NCI-H2081 treated with DMSO at 0.1 percent for 48 hours (cell line): ENCODE measurements at regions not wholly inside any gene's neighbourhood (a gene's known extent, or its start where the extent isn't known, plus 50 kb on each side); places are given as distances from the start of the nearest gene placed in this dataset.
"Not testable (repeated sequence)": the region's sequence is repeated elsewhere in the genome, so short reads cannot be mapped to it uniquely, and the experiment has no call there.

Source experiments
- DNase-seq: peaks from one replicate; lab custom pipeline; 2025; lab: John Stamatoyannopoulos, UW

- DNase-seq = not testable (repeated sequence)
Observed at GRCh38 chr2:7763418-7763817, 846.2 kb downstream of the RNF144A start.

GRCh38 chr2:7765236-7765635, 848.0 kb downstream of the RNF144A start:
- DNase-seq = no peak

- no peak for DNase-seq
Observed at GRCh38 chr2:7766088-7766722, 849.0 kb downstream of the RNF144A start.

- DNase-seq = no peak
Observed at GRCh38 chr2:7766978-7767565, 849.9 kb downstream of the RNF144A start.

GRCh38 chr2:7767902-7768301, 850.7 kb downstream of the RNF144A start:
- no peak for DNase-seq

GRCh38 chr2:7771781-7772180, 854.6 kb downstream of the RNF144A start:
- DNase-seq = no peak

GRCh38 chr2:7773362-7774360, 856.4 kb downstream of the RNF144A start:
- DNase-seq = no peak

- no peak for DNase-seq
Observed at GRCh38 chr2:7774481-7774880, 857.3 kb downstream of the RNF144A start.

- no peak for DNase-seq
Observed at GRCh38 chr2:7777668-7778067, 860.5 kb downstream of the RNF144A start.

GRCh38 chr2:7780321-7780720, 863.1 kb downstream of the RNF144A start:
- DNase-seq = no peak

- DNase-seq = no peak
Observed at GRCh38 chr2:7785700-7786099, 868.5 kb downstream of the RNF144A start.

- no peak for DNase-seq
Observed at GRCh38 chr2:7788736-7789135, 871.5 kb downstream of the RNF144A start.

GRCh38 chr2:7792031-7792651, 874.9 kb downstream of the RNF144A start:
- peak; percentile 96 for DNase-seq

GRCh38 chr2:7795778-7796563, 878.8 kb downstream of the RNF144A start:
- no peak for DNase-seq

GRCh38 chr2:7800031-7800430, 881.8 kb upstream of the ID2 start:
- no peak for DNase-seq

- DNase-seq = no peak
Observed at GRCh38 chr2:7801212-7801611, 880.6 kb upstream of the ID2 start.

GRCh38 chr2:7803515-7803914, 878.3 kb upstream of the ID2 start:
- DNase-seq = no peak

- DNase-seq = no peak
Observed at GRCh38 chr2:7809640-7810039, 872.2 kb upstream of the ID2 start.

GRCh38 chr2:7811073-7811472, 870.8 kb upstream of the ID2 start:
- DNase-seq = no peak

GRCh38 chr2:7812231-7812995, 869.4 kb upstream of the ID2 start:
- no peak for DNase-seq
